Mucosa of descending colon (tissue), 3 donors: ENCODE measurements at regions not wholly inside any gene's neighbourhood (a gene's known extent, or its start where the extent isn't known, plus 50 kb on each side); places are given as distances from the start of the nearest gene placed in this dataset.
A peak's percentile ranks its signal among the peaks of the same experiment; 100 is the strongest.

Source experiments
- ATAC-seq: fragments of 200-7000 bp; cut with Tn5 transposase; one replicate; pipeline ENCODE4 v1.9.1; 2020; ENCODE audit warnings: mild to moderate bottlenecking, moderate library complexity
- DNase-seq, 3 donors: peaks; one replicate each; pipeline ENCODE4 v3.0.0-alpha.2; 2020
- H3K36me3 ChIP-seq: fragments of 200-600 bp; one replicate; pipeline ENCODE4 v1.8.0; 2021; ENCODE audit warnings: low read depth, mild to moderate bottlenecking
- H3K4me1 ChIP-seq: fragments of 200-600 bp; one replicate; pipeline ENCODE4 v1.8.0; 2021; ENCODE audit warnings: low read depth, mild to moderate bottlenecking
- H3K4me3 ChIP-seq: fragments of 200-600 bp; one replicate; pipeline ENCODE4 v1.8.0; 2021; ENCODE audit warnings: mild to moderate bottlenecking
- H3K9me3 ChIP-seq: fragments of 200-600 bp; one replicate; pipeline ENCODE4 v1.8.0; 2021; ENCODE audit warnings: mild to moderate bottlenecking
- CTCF ChIP-seq: fragments of 200-600 bp; IDR thresholded peaks from one replicate; pipeline ENCODE4 v1.8.0; 2022; ENCODE audit warnings: antibody characterized with exemption, mild to moderate bottlenecking
- intact Hi-C, 2 donors: fragments of 100-400 bp; cut with DNase I in 1 of 2; cut with micrococcal nuclease in 1 of 2; formaldehyde crosslinking; loops; one replicate each; pipeline versions ENCODE4 v1.11.0 to v1.11.1; 2022; cut with DNase I, micrococcal nuclease
- donor health status: DM: no; HTN: no; CAD: no; lungs with moderate emphysema.
- donor health status: DM: no; HTN: no; CAD: no.
- donor health status: DM: no; HTN: yes; CAD: no.

GRCh38 chr6:122026582-122027369 is 372.7 kb upstream of the HSF2 start:
- intact Hi-C loops, result no loop called here
- ATAC-seq (no peak), DNase-seq (no peak)
- Histone ChIP-seq H3K36me3 (no peaks in the 10 kb centered on the region), H3K4me3 (no peak overlapping the region), H3K9me3 (no peaks in the 10 kb centered on the region), H3K4me1 (no peaks in the 10 kb centered on the region)
- no peak for TF ChIP-seq CTCF

- H3K9me3 ChIP-seq, result no peaks in the 10 kb centered on the region
- intact Hi-C loops, result no loop called here
- H3K4me3 ChIP-seq, result no peak overlapping the region
- ATAC-seq (no peak), DNase-seq (no peak)
- H3K36me3 ChIP-seq, result no peaks in the 10 kb centered on the region
- H3K4me1 ChIP-seq, result no peaks in the 10 kb centered on the region
- no peak for TF ChIP-seq CTCF
Measured at GRCh38 chr6:122028933-122029522, 370.4 kb upstream of the HSF2 start.

GRCh38 chr6:122033564-122034181 is 365.8 kb upstream of the HSF2 start:
- ATAC-seq (peak; percentile 51), DNase-seq (no peak)
- H3K4me1 ChIP-seq, result no peaks in the 10 kb centered on the region
- peak; percentile 13 for TF ChIP-seq CTCF
- no peaks in the 10 kb centered on the region for H3K9me3 ChIP-seq
- no peaks in the 10 kb centered on the region for H3K36me3 ChIP-seq
- intact Hi-C loops, result loop anchor here (10.0 kb wide), 1 partner anchor 599 kb away; the partner anchor contains the start of gene GJA1 (in 2 of the 2)
- no peak overlapping the region for H3K4me3 ChIP-seq

GRCh38 chr6:122035173-122035572 is 364.3 kb upstream of the HSF2 start:
- ATAC-seq, result no peak
- no peak for TF ChIP-seq CTCF
- H3K36me3 ChIP-seq, result no peaks in the 10 kb centered on the region
- H3K9me3 ChIP-seq, result no peaks in the 10 kb centered on the region
- no peak for DNase-seq
- intact Hi-C loops, result loop anchor here (10.0 kb wide), 1 partner anchor 600 kb away; the partner anchor contains the start of gene GJA1 (in 2 of the 2)
- H3K4me3 ChIP-seq, result no peak overlapping the region
- H3K4me1 ChIP-seq, result no peaks in the 10 kb centered on the region

- H3K36me3 ChIP-seq, result no peaks in the 10 kb centered on the region
- DNase-seq (no peak), ATAC-seq (no peak)
- intact Hi-C loops, result no loop called here
- no peak for TF ChIP-seq CTCF
- no peaks in the 10 kb centered on the region for H3K9me3 ChIP-seq
- no peak overlapping the region for H3K4me3 ChIP-seq
- no peaks in the 10 kb centered on the region for H3K4me1 ChIP-seq
Measured at GRCh38 chr6:122040261-122040660, 359.2 kb upstream of the HSF2 start.
